HG03558 (cell line): ENCODE measurements at regions not wholly inside any gene's neighbourhood (a gene's known extent, or its start where the extent isn't known, plus 50 kb on each side); places are given as distances from the start of the nearest gene placed in this dataset.

Source experiments
- ATAC-seq: cut with Tn5 transposase; IDR thresholded peaks from one replicate; pipeline ENCODE4 v1.9.1; 2021; ENCODE audit warnings: moderate number of reproducible peaks; ENCODE audit not compliant: unreplicated experiment; ENCODE audit errors: extremely low read depth

GRCh38 chr4:12734586-12734985 lies 749.6 kb downstream of the RAB28 start:
- ATAC-seq, result no peak

GRCh38 chr4:12729384-12729783 lies 754.8 kb downstream of the RAB28 start:
- no peak for ATAC-seq

- ATAC-seq, result no peak
Measured at GRCh38 chr4:12724510-12724909, 759.6 kb downstream of the RAB28 start.

GRCh38 chr4:12723849-12724447 lies 760.2 kb downstream of the RAB28 start:
- no peak for ATAC-seq

GRCh38 chr4:12716896-12717295 lies 767.2 kb downstream of the RAB28 start:
- no peak for ATAC-seq

GRCh38 chr4:12712648-12713339 lies 771.3 kb downstream of the RAB28 start:
- ATAC-seq, result no peak

GRCh38 chr4:12707381-12708175 lies 776.6 kb downstream of the RAB28 start:
- ATAC-seq, result no peak

GRCh38 chr4:12703036-12703435 lies 781.1 kb downstream of the RAB28 start:
- ATAC-seq, result no peak

GRCh38 chr4:12701384-12701783 lies 782.8 kb downstream of the RAB28 start:
- no peak for ATAC-seq

- no peak for ATAC-seq
Measured at GRCh38 chr4:12697970-12698369, 786.2 kb downstream of the RAB28 start.

- no peak for ATAC-seq
Measured at GRCh38 chr4:12692815-12693214, 791.3 kb downstream of the RAB28 start.

- ATAC-seq, result no peak
Measured at GRCh38 chr4:12691168-12691567, 793.0 kb downstream of the RAB28 start.

- no peak for ATAC-seq
Measured at GRCh38 chr4:12689457-12689856, 794.7 kb downstream of the RAB28 start.

- no peak for ATAC-seq
Measured at GRCh38 chr4:12679217-12679616, 804.9 kb downstream of the RAB28 start.

GRCh38 chr4:12674184-12674583 lies 810.0 kb downstream of the RAB28 start:
- no peak for ATAC-seq

GRCh38 chr4:12672303-12672702 lies 811.8 kb downstream of the RAB28 start:
- ATAC-seq, result no peak

- no peak for ATAC-seq
Measured at GRCh38 chr4:12658146-12658545, 826.0 kb downstream of the RAB28 start.

GRCh38 chr4:12651876-12652275 lies 832.3 kb downstream of the RAB28 start:
- no peak for ATAC-seq

GRCh38 chr4:12645732-12646131 lies 838.4 kb downstream of the RAB28 start:
- ATAC-seq, result no peak

- ATAC-seq, result no peak
Measured at GRCh38 chr4:12644261-12644660, 839.9 kb downstream of the RAB28 start.

GRCh38 chr4:12636191-12636590 lies 847.9 kb downstream of the RAB28 start:
- ATAC-seq, result no peak
